NT2/D1 (cell line): ENCODE measurements at regions not wholly inside any gene's neighbourhood (a gene's known extent, or its start where the extent isn't known, plus 50 kb on each side); places are given as distances from the start of the nearest gene placed in this dataset.

Experiments used
- SUZ12 ChIP-seq: IDR thresholded peaks from 2 replicates; pipeline ENCODE4 v1.6.1; 2011; ENCODE audit not compliant: insufficient read length, insufficient read depth; ENCODE audit errors: extremely low read depth
- YY1 ChIP-seq: IDR thresholded peaks from 2 replicates; pipeline ENCODE4 v1.6.1; 2011; ENCODE audit not compliant: insufficient read length, insufficient read depth
- ZNF274 ChIP-seq: IDR thresholded peaks from 2 replicates; pipeline ENCODE4 v1.6.1; 2011; ENCODE audit warnings: mild to moderate bottlenecking, low read depth, low read length

DNA sequence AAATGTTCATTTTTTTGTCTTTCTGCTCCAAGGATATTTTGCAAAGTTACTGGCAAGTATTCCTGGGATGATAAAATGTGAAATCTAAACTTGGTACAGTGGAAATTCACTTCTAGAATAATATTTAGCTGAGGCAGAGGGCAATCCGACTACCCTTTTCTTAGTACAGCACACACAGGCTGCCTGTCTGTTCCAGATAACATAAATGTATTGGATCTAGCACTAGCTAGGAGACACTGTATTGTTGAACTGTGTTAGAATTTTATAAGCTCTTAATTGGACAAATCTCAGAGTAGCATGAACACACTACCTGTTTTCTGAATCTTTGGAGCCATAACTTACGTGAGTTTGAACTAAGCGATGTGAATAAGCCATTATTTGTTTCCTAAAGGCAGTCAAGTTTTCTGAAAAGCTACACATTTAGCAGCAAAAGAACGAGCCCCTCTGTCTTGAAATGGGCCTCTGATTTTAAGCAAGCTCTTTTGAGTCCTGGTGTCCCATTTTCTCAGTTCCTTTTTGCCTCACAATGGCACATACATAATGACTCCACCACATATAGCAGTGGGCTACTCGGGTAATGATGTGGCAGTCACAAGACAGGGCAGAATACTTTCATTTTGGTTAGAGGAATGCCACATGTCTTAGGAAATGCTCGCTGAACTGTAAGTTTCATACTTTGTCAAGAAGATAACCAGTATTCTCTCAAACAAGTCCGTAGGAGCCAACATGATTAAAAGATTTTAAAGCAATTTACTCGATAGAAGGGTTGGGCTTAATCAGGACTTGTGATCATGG, 116.5 kb upstream of the ESR1 start:
- no peak for TF ChIP-seq ZNF274
- no peak for TF ChIP-seq SUZ12
- no peak for TF ChIP-seq YY1
